Activated T-cell treated with anti-CD3 and anti-CD28 coated beads, Interleukin-2, amount 50 U/mL, for 1 hour (primary cell): ENCODE measurements at regions not wholly inside any gene's neighbourhood (a gene's known extent, or its start where the extent isn't known, plus 50 kb on each side); places are given as distances from the start of the nearest gene placed in this dataset.

Experiments used
- DNase-seq: peaks from one replicate; pipeline ENCODE4 v3.0.0-alpha.2; 2020

GRCh38 chr14:98093111-98093510 lies 1178.9 kb downstream of the BCL11B start:
- DNase-seq, result no peak

- DNase-seq, result no peak
Observed at GRCh38 chr14:98099527-98099926, 1172.5 kb downstream of the BCL11B start.

GRCh38 chr14:98101323-98101722 lies 1170.7 kb downstream of the BCL11B start:
- DNase-seq, result no peak

GRCh38 chr14:98103705-98104104 lies 1168.3 kb downstream of the BCL11B start:
- peak; percentile 19 for DNase-seq

GRCh38 chr14:98109326-98109725 lies 1162.7 kb downstream of the BCL11B start:
- no peak for DNase-seq

GRCh38 chr14:98112194-98112780 lies 1159.7 kb downstream of the BCL11B start:
- DNase-seq, result no peak

- DNase-seq, result no peak
Observed at GRCh38 chr14:98114122-98114895, 1157.7 kb downstream of the BCL11B start.

GRCh38 chr14:98114946-98115345 lies 1157.1 kb downstream of the BCL11B start:
- DNase-seq, result no peak

GRCh38 chr14:98118749-98119148 lies 1153.2 kb downstream of the BCL11B start:
- no peak for DNase-seq

GRCh38 chr14:98119739-98120138 lies 1152.3 kb downstream of the BCL11B start:
- DNase-seq, result no peak

- no peak for DNase-seq
Observed at GRCh38 chr14:98120831-98121464, 1151.0 kb downstream of the BCL11B start.

GRCh38 chr14:98122527-98122926 lies 1149.5 kb downstream of the BCL11B start:
- DNase-seq, result no peak

- no peak for DNase-seq
Observed at GRCh38 chr14:98130691-98131090, 1141.3 kb downstream of the BCL11B start.

- DNase-seq, result no peak
Observed at GRCh38 chr14:98131406-98131805, 1140.6 kb downstream of the BCL11B start.

GRCh38 chr14:98133806-98134205 lies 1138.2 kb downstream of the BCL11B start:
- DNase-seq, result no peak

GRCh38 chr14:98136012-98136789 lies 1135.8 kb downstream of the BCL11B start:
- DNase-seq, result peak; percentile 37

- DNase-seq, result no peak
Observed at GRCh38 chr14:98137131-98138025, 1134.6 kb downstream of the BCL11B start.

- peak; percentile 71 for DNase-seq
Observed at GRCh38 chr14:98138666-98139065, 1133.3 kb downstream of the BCL11B start.

GRCh38 chr14:98140862-98141530 lies 1131.0 kb downstream of the BCL11B start:
- no peak for DNase-seq

GRCh38 chr14:98143566-98143965 lies 1128.4 kb downstream of the BCL11B start:
- no peak for DNase-seq

- DNase-seq, result no peak
Observed at GRCh38 chr14:98144964-98145363, 1127.0 kb downstream of the BCL11B start.

GRCh38 chr14:98146416-98146815 lies 1125.6 kb downstream of the BCL11B start:
- DNase-seq, result no peak
